ENCODE measurements at regions not wholly inside any gene's neighbourhood (a gene's known extent, or its start where the extent isn't known, plus 50 kb on each side); places are given as distances from the start of the nearest gene placed in this dataset.
"Not testable (repeated sequence)": the region's sequence is repeated elsewhere in the genome, so short reads cannot be mapped to it uniquely, and the experiment has no call there.

DNA sequence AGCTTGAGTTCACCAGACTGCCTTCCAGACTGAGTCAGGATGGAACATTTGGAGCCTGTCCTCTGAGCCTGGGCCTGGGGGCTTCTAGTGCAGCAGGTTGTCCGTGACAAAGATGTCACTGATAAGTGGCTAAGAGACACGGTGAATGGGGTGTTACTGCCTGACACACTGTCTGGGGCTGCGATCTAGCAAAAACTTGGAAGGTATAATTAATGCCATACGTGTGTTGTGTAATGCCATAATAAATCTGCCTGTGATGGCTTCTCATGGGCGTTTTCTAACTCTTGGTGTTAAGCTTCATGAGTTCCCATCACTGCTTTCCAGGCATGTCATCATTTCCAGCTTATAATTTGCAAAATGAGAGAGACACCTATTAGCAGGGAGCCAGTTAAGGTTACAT, 215.4 kb downstream of the UTP18 start:
- Histone ChIP-seq H3K36me3 (no peaks in the 10 kb centered on the region), H3K9me3 (no peaks in the 10 kb centered on the region), H3K27ac (no peak overlapping the region), H3K4me3 (no peak overlapping the region), H3K4me1 (no peaks in the 10 kb centered on the region), H3K27me3 (peaks cover 8% of the 10 kb centered on the region)
- no peak for DNase-seq (ENCODE audit: low spot score in 2 of 2)
- WGBS, result 21% methylated on average over 5 of the region's 5 CpGs
- no peak for TF ChIP-seq EP300 (IDR thresholded peaks at IDR 0.05)
- no peak for TF ChIP-seq POLR2A (IDR thresholded peaks at IDR 0.05)
- no peak for TF ChIP-seq POLR2AphosphoS5 (IDR thresholded peaks at IDR 0.05)
- TF ChIP-seq, protein P1, sequence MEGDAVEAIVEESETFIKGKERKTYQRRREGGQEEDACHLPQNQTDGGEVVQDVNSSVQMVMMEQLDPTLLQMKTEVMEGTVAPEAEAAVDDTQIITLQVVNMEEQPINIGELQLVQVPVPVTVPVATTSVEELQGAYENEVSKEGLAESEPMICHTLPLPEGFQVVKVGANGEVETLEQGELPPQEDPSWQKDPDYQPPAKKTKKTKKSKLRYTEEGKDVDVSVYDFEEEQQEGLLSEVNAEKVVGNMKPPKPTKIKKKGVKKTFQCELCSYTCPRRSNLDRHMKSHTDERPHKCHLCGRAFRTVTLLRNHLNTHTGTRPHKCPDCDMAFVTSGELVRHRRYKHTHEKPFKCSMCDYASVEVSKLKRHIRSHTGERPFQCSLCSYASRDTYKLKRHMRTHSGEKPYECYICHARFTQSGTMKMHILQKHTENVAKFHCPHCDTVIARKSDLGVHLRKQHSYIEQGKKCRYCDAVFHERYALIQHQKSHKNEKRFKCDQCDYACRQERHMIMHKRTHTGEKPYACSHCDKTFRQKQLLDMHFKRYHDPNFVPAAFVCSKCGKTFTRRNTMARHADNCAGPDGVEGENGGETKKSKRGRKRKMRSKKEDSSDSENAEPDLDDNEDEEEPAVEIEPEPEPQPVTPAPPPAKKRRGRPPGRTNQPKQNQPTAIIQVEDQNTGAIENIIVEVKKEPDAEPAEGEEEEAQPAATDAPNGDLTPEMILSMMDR (IDR thresholded peaks at IDR 0.05), result no peak

DNA sequence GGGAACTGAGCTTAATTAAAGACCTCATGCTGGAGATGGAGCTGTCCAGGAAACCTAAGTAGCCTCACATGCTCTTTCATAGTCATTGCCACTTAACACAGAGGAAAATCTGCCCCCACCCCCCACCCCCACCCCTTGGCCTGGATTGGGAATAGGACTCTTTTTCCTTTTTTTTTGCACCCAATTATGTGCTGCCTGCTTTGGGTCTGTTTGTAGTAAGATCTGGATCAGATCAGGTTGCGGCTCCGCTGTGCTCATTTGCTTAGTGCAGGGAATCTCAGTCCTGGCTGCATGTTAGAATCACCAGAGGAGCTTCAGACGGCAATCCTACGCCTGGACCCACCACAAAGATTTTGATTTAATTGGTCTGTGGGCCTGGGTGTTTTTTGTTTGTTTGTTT, 219.0 kb downstream of the UTP18 start:
- H3K36me3 ChIP-seq, result no peaks in the 10 kb centered on the region
- peaks cover 9% of the 10 kb centered on the region for H3K9me3 ChIP-seq
- H3K27ac ChIP-seq, result no peak overlapping the region
- H3K4me1 ChIP-seq, result no peaks in the 10 kb centered on the region
- no peak for DNase-seq (ENCODE audit: low spot score in 2 of 2)
- no peak for TF ChIP-seq POLR2A (IDR thresholded peaks at IDR 0.05)
- no peak for TF ChIP-seq POLR2AphosphoS5 (IDR thresholded peaks at IDR 0.05)
- TF ChIP-seq, protein P1 (IDR thresholded peaks at IDR 0.05), result no peak
- TF ChIP-seq EP300 (IDR thresholded peaks at IDR 0.05), result no peak
- 73% methylated on average over 4 of the region's 4 CpGs for WGBS
- H3K4me3 ChIP-seq, result no peak overlapping the region
- peaks cover 8% of the 10 kb centered on the region for H3K27me3 ChIP-seq

DNA sequence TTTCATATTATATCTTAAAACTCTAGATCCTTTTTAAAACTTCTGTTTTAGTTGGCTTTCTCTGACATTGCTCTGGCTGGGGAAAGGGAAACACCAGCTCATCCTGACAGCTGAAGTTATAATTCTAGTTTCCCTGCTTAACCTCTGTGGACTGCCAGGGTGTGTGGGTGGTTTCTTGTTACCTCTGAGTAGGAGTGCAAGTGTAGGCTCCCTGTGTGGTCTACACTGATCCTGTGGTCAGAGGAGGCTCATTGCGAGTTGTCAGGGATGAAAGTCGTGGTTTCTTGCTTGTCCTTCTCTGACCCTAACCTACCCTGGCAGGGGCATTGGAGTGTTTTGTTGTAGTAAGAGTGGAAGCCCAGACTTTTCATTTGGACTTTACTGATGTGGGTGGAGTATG, 221.0 kb downstream of the UTP18 start:
- H3K4me3 ChIP-seq, result no peak overlapping the region
- no peaks in the 10 kb centered on the region for H3K36me3 ChIP-seq
- peaks cover 4% of the 10 kb centered on the region for H3K27me3 ChIP-seq
- H3K4me1 ChIP-seq, result no peaks in the 10 kb centered on the region
- DNase-seq (ENCODE audit: low spot score in 2 of 2), result no peak
- H3K9me3 ChIP-seq, result peaks cover 9% of the 10 kb centered on the region
- H3K27ac ChIP-seq, result no peak overlapping the region
- 80% methylated on average over 2 of the region's 2 CpGs for WGBS
- no peak for TF ChIP-seq POLR2AphosphoS5 (IDR thresholded peaks at IDR 0.05)
- no peak for TF ChIP-seq EP300 (IDR thresholded peaks at IDR 0.05)
- TF ChIP-seq POLR2A (IDR thresholded peaks at IDR 0.05), result no peak
- TF ChIP-seq, protein P1 (IDR thresholded peaks at IDR 0.05), result no peak

GRCh38 chr17:51482248-51482647, 221.9 kb downstream of the UTP18 start:
- H3K27ac ChIP-seq; H3K4me1 ChIP-seq; H3K4me3 ChIP-seq; H3K36me3 ChIP-seq; DNase-seq (ENCODE audit: low spot score in 2 of 2); H3K9me3 ChIP-seq; H3K27me3 ChIP-seq: not testable (repeated sequence)
- 94% methylated on average over 1 of the region's 1 CpG for WGBS

GRCh38 chr17:51486091-51486490, 225.7 kb downstream of the UTP18 start:
- no peaks in the 10 kb centered on the region for H3K27me3 ChIP-seq
- no peaks in the 10 kb centered on the region for H3K36me3 ChIP-seq
- TF ChIP-seq POLR2AphosphoS5 (IDR thresholded peaks at IDR 0.05) (no peak), POLR2A (IDR thresholded peaks at IDR 0.05) (no peak), EP300 (IDR thresholded peaks at IDR 0.05) (no peak)
- TF ChIP-seq, protein P1 (IDR thresholded peaks at IDR 0.05), result no peak
- H3K4me1 ChIP-seq, result no peaks in the 10 kb centered on the region
- H3K4me3 ChIP-seq, result no peak overlapping the region
- H3K9me3 ChIP-seq, result peaks cover 9% of the 10 kb centered on the region
- no peak for DNase-seq (ENCODE audit: low spot score in 2 of 2)
- H3K27ac ChIP-seq, result no peak overlapping the region
- WGBS, result 45% methylated on average over 4 of the region's 4 CpGs

DNA sequence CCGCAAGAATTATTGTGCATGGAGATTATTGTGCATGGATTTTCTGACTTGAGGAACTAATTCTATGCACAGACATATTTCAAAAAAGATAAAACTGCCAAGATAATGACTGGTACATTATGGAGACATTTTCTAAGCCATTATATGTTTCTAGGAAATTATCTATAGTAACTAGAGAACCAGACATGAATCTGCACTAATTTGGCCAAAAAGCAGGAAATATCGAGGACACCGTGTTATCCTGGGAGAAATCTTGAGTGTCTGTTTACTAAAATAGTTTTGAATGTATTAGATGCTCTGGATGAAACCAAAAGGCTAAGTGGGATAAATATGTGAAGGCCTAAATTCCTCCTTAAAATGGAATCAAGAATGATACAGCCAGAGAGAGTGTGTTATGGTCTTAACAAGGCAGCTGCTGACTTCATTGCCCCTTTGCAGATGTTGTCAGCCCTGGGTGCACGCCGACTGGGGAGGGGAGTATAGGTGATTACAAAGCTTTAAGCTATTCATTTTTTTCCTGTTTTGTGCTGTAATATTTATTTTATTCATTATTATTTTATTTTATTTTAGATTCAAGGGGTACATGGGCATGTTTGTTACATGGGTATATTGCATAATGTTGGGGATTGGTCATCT, 226.7 kb downstream of the UTP18 start:
- 91% methylated on average over 5 of the region's 5 CpGs for WGBS

More for the DNA sequence above, 226.7 kb downstream of the UTP18 start:
- no peaks in the 10 kb centered on the region for H3K4me1 ChIP-seq
- TF ChIP-seq POLR2A (IDR thresholded peaks at IDR 0.05), result no peak
- H3K9me3 ChIP-seq, result peaks cover 1% of the 10 kb centered on the region
- H3K27ac ChIP-seq, result no peak overlapping the region
- DNase-seq (ENCODE audit: low spot score in 2 of 2), result no peak
- no peak overlapping the region for H3K4me3 ChIP-seq
- no peaks in the 10 kb centered on the region for H3K36me3 ChIP-seq
- H3K27me3 ChIP-seq, result no peaks in the 10 kb centered on the region
